ENCODE measurements at regions not wholly inside any gene's neighbourhood (a gene's known extent, or its start where the extent isn't known, plus 50 kb on each side); places are given as distances from the start of the nearest gene placed in this dataset.

GRCh38 chr3:56867671-56868070 lies 65.9 kb upstream of the ARHGEF3 start:
- WGBS, 3 donors: 96 to 99% (median 97%) methylated on average over 4 of the region's 4 CpGs
- H3K27me3 ChIP-seq: no peaks in the 10 kb centered on the region
- no peaks in the 10 kb centered on the region for H3K9me3 ChIP-seq
- H3K4me1 ChIP-seq (ENCODE audit: insufficient read depth): no peaks in the 10 kb centered on the region
- no peaks in the 10 kb centered on the region for H3K36me3 ChIP-seq
- TF ChIP-seq EP300 (IDR thresholded peaks at IDR 0.05) (no peak), POLR2A (IDR thresholded peaks at IDR 0.05) (no peak), CTCF (IDR thresholded peaks at IDR 0.05) (no peak)
- intact Hi-C loops (cut with DNase I): no loop called here
- DNase-seq: no peak
- H3K4me3 ChIP-seq: no peak overlapping the region
- no peak overlapping the region for H3K27ac ChIP-seq

GRCh38 chr3:56864918-56865524 lies 63.3 kb upstream of the ARHGEF3 start:
- no peak overlapping the region for H3K4me3 ChIP-seq
- WGBS, 3 donors: 77 to 89% (median 88%) methylated on average over 6 of the region's 6 CpGs
- TF ChIP-seq CTCF (IDR thresholded peaks at IDR 0.05) (no peak), POLR2A (IDR thresholded peaks at IDR 0.05) (no peak), EP300 (IDR thresholded peaks at IDR 0.05) (no peak)
- no peak for DNase-seq
- H3K4me1 ChIP-seq (ENCODE audit: insufficient read depth): peaks cover 2% of the 10 kb centered on the region
- intact Hi-C loops (cut with DNase I): no loop called here
- H3K27me3 ChIP-seq: no peaks in the 10 kb centered on the region
- no peaks in the 10 kb centered on the region for H3K9me3 ChIP-seq
- no peak overlapping the region for H3K27ac ChIP-seq
- H3K36me3 ChIP-seq: no peaks in the 10 kb centered on the region

- H3K27me3 ChIP-seq: no peaks in the 10 kb centered on the region
- peaks cover 2% of the 10 kb centered on the region for H3K4me1 ChIP-seq (ENCODE audit: insufficient read depth)
- no peaks in the 10 kb centered on the region for H3K36me3 ChIP-seq
- intact Hi-C loops (cut with DNase I): no loop called here
- TF ChIP-seq POLR2A (IDR thresholded peaks at IDR 0.05): no peak
- no peak for TF ChIP-seq EP300 (IDR thresholded peaks at IDR 0.05)
- TF ChIP-seq CTCF (IDR thresholded peaks at IDR 0.05): no peak
- no peak overlapping the region for H3K4me3 ChIP-seq
- no peak for DNase-seq
- no peaks in the 10 kb centered on the region for H3K9me3 ChIP-seq
- H3K27ac ChIP-seq: no peak overlapping the region
These were observed 62.3 kb upstream of the ARHGEF3 start for GRCh38 chr3:56864090-56864489.

- no peak for TF ChIP-seq CTCF (IDR thresholded peaks at IDR 0.05)
- TF ChIP-seq POLR2A (IDR thresholded peaks at IDR 0.05): no peak
- TF ChIP-seq EP300 (IDR thresholded peaks at IDR 0.05): no peak
These were observed 60.8 kb upstream of the ARHGEF3 start for GRCh38 chr3:56862352-56863062.

More at GRCh38 chr3:56862352-56863062, 60.8 kb upstream of the ARHGEF3 start:
- WGBS, 3 donors: 10 to 29% (median 17%) methylated on average over 6 of the region's 6 CpGs
- Histone ChIP-seq H3K27ac (no peak overlapping the region), H3K36me3 (no peaks in the 10 kb centered on the region), H3K27me3 (no peaks in the 10 kb centered on the region), H3K4me3 (no peak overlapping the region), H3K4me1 (ENCODE audit: insufficient read depth) (peaks cover 2% of the 10 kb centered on the region), H3K9me3 (no peaks in the 10 kb centered on the region)
- DNase-seq: peak in 2 of 5 donors; percentile 34 to 39
- intact Hi-C loops (cut with DNase I): no loop called here
